ENCODE measurements at regions not wholly inside any gene's neighbourhood (a gene's known extent, or its start where the extent isn't known, plus 50 kb on each side); places are given as distances from the start of the nearest gene placed in this dataset.
"Not testable (repeated sequence)": the region's sequence is repeated elsewhere in the genome, so short reads cannot be mapped to it uniquely, and the experiment has no call there.

GRCh38 chr13:89982407-89983095 lies 1364.9 kb upstream of the MIR17HG start:
- no peak for DNase-seq (ENCODE audit: low spot score)

DNA sequence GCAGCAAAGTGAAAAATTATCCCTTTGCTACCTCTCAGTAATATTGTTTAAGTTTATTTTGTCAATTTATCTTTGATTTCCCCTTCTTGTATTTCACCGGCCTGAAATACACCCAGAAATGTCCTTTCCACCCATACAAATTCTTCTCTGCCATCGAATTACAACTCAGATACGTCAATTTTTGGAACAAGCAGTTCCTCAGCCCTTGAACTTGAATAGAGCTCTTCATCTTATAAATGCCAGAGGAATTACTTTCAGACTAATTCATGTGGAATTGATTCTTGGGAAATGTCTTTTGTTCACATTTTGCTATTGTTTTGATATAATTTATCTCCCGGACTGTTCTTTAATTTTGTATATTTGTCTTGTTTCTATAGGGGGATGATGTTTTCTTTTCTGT lies 1359.3 kb upstream of the MIR17HG start:
- no peak for DNase-seq (ENCODE audit: low spot score)

DNA sequence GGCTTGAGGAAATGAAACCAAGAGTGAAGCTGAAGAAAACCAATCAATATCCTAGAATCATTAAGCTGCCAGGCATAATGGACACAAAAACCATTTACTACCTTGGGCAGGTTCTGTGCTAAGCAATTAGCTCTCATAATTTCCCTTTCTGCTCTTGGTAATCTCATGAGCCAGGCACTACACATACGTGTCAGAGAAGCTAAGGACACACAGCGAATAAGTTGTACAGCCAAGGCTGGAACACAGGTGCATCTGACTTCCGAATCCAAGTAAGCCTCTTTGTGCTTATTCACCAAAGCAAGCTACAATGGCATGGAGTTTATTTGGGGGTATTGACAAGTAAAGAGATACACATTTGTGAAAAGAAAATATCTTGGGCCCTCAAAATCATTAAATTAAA lies 1343.9 kb upstream of the MIR17HG start:
- DNase-seq (ENCODE audit: low spot score) = no peak

DNA sequence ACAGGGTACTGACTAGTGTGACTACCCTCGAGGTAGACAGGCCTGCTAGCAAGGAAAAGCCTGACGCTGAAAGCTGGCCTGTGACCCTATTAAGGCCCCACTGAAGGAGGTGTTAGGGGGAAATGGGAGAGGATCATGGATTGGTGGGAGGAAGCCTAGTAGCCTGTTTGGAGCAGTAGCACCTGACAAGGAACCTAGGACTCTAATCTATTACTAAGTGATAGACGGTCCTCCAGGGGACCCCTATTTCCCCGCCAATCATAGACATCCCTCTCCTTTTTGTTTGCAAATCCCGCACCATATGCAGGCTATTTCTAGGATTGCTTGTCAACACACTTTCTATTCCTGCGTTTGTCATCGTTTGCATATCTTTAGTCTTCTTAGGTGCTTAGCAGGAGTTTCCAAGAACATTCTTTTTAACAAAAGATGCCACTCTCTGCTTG lies 1338.8 kb upstream of the MIR17HG start:
- DNase-seq (ENCODE audit: low spot score) = no peak

- no peak for DNase-seq (ENCODE audit: low spot score)
Observed at GRCh38 chr13:90014038-90014437, 1333.4 kb upstream of the MIR17HG start.

- DNase-seq (ENCODE audit: low spot score) = no peak
Observed at GRCh38 chr13:90015565-90016507, 1331.7 kb upstream of the MIR17HG start.

DNA sequence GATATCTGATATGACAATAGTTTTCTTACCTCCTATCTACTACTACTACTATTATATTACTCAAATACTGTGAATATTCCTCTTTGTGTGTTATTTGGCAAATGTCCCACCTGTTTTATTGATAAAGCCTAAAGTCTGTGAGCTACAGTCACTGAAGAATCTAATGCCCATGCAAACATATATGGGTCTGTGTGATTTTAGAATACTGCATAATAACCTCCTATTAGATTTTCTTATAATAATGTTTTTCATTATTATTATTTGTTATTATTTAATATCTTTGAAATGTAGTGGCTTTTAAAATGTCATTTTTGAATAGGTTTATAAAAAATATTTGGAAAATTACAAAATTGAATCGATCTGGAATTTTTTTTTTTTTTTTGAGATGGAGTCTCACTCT lies 1330.8 kb upstream of the MIR17HG start:
- no peak for DNase-seq (ENCODE audit: low spot score)

DNA sequence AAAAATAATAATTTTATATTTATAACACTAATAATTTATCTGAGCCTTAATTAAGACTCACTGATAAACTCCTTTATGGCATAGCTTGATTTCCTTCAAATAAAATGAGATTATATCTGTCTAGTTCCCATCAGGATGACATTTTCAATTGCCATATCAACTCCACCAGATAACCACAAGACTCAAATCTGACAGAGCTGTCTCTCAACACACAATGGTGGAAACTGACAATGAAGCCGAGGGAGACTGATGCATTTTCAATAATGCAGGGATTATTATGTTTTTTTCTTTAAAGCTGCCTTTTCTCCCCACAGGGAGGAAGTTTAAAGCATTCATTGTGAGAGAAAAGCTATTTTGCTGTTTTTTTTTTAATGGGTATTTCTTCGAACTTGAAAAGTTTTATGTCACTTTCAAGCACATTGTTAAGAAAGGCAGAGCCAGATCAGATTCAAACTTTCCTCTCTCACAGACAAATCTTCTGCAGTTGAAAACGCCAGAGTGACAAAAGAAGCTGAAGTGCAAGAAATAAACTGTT lies 1326.9 kb upstream of the MIR17HG start:
- DNase-seq (ENCODE audit: low spot score) = no peak

DNA sequence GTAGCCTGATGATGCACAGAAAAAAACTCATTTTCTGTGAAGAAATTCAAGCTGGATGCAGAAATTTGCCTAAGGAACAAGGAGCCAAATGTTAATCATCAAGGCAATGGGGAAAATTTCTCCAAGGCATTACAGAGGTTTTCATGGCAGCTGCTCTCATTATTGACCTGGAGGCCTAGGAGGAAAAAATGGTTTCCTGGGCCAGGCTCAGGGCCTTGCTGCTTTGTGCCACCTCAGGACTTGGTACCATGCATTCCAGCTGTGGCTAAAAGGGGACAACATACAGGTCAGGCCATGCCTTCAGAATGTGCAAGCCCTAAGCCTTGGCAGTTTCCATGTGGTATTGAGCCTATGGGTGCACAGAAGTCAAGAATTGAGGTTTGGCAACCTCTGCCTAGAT lies 1320.1 kb upstream of the MIR17HG start:
- no peak for DNase-seq (ENCODE audit: low spot score)

DNA sequence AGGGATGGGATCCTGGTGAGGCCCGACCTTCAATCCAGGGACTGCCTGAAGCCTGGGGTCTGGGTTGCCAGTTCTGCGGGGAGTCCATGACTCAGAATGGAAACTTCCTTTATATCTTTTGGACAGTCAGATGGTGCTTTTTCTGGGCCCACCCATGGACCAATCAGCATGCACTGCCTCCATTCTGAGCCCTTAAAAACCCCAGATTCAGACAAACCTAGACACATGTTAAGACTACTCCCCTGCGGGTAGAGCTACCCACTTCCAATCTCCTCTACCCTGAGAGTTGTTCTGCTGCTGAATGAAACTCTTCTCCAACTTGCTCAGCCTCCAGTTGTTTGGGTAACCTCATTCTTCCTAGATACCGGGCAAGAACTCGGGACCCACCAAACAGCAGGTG lies 1315.2 kb upstream of the MIR17HG start:
- no peak for DNase-seq (ENCODE audit: low spot score)

DNA sequence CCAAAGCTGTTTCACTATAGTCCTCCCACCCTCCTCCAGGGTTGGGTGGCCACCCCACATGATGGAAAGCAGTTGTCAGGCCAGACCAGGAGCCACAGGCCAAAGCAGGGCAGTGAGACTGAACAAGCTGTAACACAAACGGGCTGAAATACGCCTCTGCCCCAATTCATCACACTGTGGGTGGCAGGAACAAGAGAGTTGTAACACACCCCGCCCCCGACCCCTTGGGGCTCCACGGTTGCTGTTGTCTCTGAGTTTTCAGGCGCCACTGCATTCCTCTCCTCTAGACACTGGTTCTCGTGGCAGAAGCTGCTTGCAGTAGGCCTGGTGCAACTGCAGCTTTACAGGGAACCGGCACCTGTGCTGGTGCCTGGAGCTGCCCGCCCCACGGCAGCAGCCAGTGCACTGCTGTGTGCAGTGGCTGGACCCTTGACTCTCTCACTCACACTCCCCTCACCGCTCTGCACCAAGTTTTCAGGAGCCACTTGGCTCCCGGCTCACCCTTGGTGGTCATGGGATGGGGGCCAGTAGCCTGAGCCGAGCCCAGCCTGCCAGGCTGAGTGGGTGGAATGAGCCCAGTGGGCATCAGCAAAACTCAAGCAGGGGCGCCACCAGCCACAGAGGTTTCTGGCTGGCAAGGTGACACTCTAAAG lies 1314.5 kb upstream of the MIR17HG start:
- no peak for DNase-seq (ENCODE audit: low spot score)

DNA sequence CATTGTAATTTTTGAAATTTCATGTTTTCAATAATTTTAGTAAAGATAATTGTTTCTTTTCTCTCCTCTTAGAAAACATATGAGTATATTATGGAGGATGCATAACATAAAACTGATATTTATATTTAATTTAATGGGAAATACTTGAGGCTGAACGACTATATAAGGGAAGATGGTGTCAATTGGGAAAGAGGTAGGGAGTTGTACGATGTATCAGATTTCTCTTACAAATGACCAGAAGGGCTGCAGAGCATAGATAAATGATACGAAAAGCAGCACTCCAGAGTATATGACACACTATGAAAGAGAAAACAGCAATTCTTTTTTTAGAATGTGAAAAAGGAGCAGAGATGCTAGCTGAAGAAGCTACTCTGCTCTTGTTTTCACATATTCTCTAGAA lies 1308.0 kb upstream of the MIR17HG start:
- DNase-seq (ENCODE audit: low spot score) = no peak

- no peak for DNase-seq (ENCODE audit: low spot score)
Observed at GRCh38 chr13:90047600-90047999, 1299.9 kb upstream of the MIR17HG start.

DNA sequence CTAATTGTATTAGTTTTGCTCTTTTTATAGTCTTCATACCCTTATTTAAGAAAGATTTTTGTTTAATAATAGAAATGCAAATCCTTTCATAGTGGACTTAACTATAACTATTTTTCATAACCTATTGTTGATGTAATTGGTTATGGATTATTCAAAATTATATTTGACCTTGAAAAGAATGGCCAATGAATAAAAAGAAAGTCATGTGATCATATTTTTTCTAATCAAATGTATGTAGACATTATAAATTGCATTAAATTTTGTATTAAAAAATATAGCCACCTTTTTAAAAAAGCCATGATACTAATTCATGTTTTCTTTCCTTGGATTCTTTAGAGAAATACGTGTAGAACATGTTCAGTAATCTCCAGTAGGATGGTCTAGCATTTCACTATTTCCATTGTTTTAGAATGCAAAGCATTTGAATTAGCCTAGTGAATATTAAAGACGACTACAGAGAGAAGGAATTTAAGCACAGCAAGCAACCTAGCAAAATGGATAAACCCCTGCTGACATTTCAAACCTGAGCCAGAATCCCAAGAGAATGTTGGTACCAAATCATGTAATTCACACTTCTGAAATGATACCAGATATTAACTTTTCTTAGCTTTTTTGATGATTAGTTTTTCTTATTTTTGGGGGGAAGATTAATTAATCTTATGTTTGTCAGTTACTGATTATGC lies 1297.4 kb upstream of the MIR17HG start:
- no peak for DNase-seq (ENCODE audit: low spot score)

DNA sequence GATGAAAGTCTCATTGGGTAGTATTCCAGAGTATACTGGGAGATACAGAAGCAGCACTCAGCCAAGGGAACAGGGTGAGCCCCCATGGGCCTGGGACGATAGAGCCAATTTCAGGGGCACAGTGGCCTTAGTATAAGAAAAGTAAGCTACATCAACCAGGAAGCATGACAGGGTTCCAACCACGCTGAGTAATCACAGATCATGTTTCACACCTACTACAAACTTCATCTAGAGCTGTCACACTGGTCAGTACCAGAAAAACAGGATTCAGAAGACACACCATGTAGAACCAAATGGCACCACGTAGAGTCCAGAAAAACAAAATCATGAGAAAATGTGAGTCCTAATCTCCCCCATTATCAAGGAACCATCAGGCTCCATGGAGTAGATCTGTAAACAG lies 1292.4 kb upstream of the MIR17HG start:
- no peak for DNase-seq (ENCODE audit: low spot score)

DNA sequence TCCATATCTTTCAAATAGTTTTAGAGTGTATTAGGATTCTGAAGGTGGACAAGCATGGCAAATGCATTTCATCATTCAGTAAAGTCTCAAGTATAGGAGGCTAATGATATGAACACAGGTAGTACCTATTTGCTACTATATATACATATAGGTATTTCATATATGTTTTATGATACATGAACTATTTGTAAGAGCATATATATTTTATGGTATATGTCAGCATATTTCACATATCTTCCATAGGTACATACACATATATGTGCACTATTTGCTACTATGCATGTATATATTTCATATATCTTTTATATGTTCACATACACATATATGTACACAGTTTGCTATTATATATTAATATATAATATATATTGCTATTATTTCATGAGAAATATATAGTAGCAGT lies 1291.7 kb upstream of the MIR17HG start:
- no peak for DNase-seq (ENCODE audit: low spot score)

- DNase-seq (ENCODE audit: low spot score) = not testable (repeated sequence)
Observed at GRCh38 chr13:90064226-90064625, 1283.3 kb upstream of the MIR17HG start.

GRCh38 chr13:90068658-90069057 lies 1278.8 kb upstream of the MIR17HG start:
- DNase-seq (ENCODE audit: low spot score) = no peak

DNA sequence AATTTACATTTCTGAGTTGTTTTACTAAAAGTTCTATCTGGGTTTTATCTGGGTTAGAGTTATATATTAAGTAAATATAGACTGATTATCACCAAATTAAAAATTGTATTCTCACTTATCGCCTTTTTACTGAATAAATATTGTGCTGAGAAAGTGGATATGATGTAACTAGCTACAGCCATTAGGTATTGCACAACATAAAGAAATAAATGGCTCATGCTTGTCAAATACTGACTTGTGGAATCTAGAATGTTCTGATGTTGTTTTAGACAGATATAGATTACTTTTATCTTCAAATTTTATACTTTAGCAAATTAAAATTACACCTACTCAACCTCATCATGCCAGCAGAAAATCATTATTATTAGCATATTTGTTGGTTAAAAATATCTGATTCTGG lies 1277.1 kb upstream of the MIR17HG start:
- DNase-seq (ENCODE audit: low spot score) = no peak

GRCh38 chr13:90070837-90071525 lies 1276.5 kb upstream of the MIR17HG start:
- DNase-seq (ENCODE audit: low spot score) = no peak

DNA sequence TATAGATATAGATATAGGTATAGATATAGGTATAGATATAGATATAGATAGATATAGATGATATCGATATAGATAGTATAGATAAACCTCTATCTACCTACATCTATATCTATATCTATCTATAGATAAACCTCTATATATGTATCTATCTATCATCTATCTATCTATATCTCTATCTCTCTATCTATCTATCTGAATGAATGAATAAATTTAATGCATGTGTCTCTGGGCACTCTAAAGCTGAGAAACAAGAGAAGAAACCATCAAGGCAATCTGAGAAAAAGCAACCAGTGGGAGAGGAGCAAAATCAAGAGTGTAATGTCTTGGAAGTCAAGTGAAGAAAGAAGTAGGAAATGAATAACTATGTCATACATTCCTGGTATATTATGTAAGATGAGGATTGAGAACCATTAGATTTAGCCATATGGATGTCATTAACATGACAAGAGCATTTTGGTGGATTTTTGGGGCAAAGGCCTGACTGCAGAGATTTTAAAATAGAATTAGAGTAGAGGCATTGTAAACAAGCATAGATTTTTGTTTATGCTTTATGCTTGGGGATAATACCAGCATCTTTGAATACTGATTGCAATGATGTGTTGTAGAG lies 1262.7 kb upstream of the MIR17HG start:
- no peak for DNase-seq (ENCODE audit: low spot score)
